Chondrocyte (in vitro differentiated cells): ENCODE measurements at regions not wholly inside any gene's neighbourhood (a gene's known extent, or its start where the extent isn't known, plus 50 kb on each side); places are given as distances from the start of the nearest gene placed in this dataset.
"Not testable (repeated sequence)": the region's sequence is repeated elsewhere in the genome, so short reads cannot be mapped to it uniquely, and the experiment has no call there.

Experiments used
- DNase-seq: peaks from one replicate; pipeline ENCODE4 v3.0.0; 2021; ENCODE audit warnings: mixed read lengths, low spot score
- H3K27ac Mint-ChIP-seq: one replicate; pipeline ENCODE4 v1.8.0; 2021; ENCODE audit warnings: mild to moderate bottlenecking, moderate library complexity, mixed read lengths; ENCODE audit not compliant: unreplicated experiment
- H3K27me3 Mint-ChIP-seq: 2 replicates; pipeline ENCODE4 v1.8.0; 2021; ENCODE audit warnings: low read depth, mixed read lengths
- H3K36me3 Mint-ChIP-seq: 2 replicates; pipeline ENCODE4 v1.8.0; 2021; ENCODE audit warnings: low read depth, mixed read lengths
- H3K4me1 Mint-ChIP-seq: 2 replicates; pipeline ENCODE4 v1.8.0; 2021; ENCODE audit warnings: low read depth, mild to moderate bottlenecking, mixed read lengths
- H3K4me3 Mint-ChIP-seq: one replicate; pipeline ENCODE4 v1.8.0; 2021; ENCODE audit warnings: mild to moderate bottlenecking, moderate library complexity, mixed read lengths; ENCODE audit not compliant: unreplicated experiment
- H3K9me3 Mint-ChIP-seq: 2 replicates; pipeline ENCODE4 v1.8.0; 2021; ENCODE audit warnings: low read depth, mixed read lengths
- TF ChIP-seq, protein P1 (sequence below): fragments of 200-600 bp; sonication (generic); IDR thresholded peaks from 2 replicates; pipeline ENCODE4 v1.5.0; 2021; ENCODE audit warnings: antibody characterized with exemption, mild to moderate bottlenecking, moderate library complexity

DNA sequence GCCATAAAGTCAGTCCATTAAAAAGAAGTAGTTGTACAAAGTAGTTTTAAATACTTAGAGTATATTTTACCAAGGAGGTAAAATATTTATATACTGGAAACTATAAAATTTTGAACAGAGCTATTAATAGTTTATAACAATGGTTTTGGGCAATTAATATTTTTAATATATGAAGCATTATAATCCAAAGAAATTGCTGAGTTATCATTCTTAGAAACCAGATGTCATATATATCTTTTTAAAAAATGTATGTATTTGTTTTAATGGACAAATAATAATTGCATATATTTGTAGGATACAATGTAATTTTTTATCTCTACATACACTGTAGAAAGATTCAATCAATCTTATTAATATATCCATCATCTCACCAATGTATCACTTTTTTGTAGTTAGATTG, 207.8 kb downstream of the CXXC4 start:
- no peaks in the 10 kb centered on the region for H3K36me3 Mint-ChIP-seq
- DNase-seq, result no peak
- no peak overlapping the region for H3K4me3 Mint-ChIP-seq
- H3K27ac Mint-ChIP-seq, result no peak overlapping the region
- H3K27me3 Mint-ChIP-seq, result no peaks in the 10 kb centered on the region
- TF ChIP-seq, protein P1, sequence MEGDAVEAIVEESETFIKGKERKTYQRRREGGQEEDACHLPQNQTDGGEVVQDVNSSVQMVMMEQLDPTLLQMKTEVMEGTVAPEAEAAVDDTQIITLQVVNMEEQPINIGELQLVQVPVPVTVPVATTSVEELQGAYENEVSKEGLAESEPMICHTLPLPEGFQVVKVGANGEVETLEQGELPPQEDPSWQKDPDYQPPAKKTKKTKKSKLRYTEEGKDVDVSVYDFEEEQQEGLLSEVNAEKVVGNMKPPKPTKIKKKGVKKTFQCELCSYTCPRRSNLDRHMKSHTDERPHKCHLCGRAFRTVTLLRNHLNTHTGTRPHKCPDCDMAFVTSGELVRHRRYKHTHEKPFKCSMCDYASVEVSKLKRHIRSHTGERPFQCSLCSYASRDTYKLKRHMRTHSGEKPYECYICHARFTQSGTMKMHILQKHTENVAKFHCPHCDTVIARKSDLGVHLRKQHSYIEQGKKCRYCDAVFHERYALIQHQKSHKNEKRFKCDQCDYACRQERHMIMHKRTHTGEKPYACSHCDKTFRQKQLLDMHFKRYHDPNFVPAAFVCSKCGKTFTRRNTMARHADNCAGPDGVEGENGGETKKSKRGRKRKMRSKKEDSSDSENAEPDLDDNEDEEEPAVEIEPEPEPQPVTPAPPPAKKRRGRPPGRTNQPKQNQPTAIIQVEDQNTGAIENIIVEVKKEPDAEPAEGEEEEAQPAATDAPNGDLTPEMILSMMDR, result no peak
- peaks cover 6% of the 10 kb centered on the region for H3K9me3 Mint-ChIP-seq
- H3K4me1 Mint-ChIP-seq, result no peaks in the 10 kb centered on the region

DNA sequence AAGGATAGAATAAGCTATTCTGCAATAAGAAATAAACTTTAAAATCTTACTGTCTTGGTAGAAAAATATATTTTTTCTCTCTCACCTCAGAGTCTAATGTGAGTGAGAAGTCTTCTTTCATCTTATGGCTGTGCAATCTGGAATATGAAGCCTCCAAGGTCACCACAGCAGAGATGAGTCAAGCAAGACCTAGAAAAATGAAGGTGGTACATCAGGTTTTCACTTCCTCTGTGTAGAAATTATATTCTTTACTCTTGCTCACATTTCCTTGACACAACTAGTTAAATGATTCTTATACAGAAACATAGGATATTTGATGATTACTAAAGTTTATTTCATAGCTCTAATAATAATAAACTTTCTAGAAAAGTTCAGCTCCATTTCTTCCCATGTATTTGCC, 211.4 kb downstream of the CXXC4 start:
- Mint-ChIP-seq H3K4me3 (no peak overlapping the region), H3K9me3 (peaks cover 3% of the 10 kb centered on the region), H3K27ac (no peak overlapping the region), H3K36me3 (no peaks in the 10 kb centered on the region), H3K27me3 (no peaks in the 10 kb centered on the region), H3K4me1 (no peaks in the 10 kb centered on the region)
- TF ChIP-seq, protein P1, result no peak
- DNase-seq, result no peak

DNA sequence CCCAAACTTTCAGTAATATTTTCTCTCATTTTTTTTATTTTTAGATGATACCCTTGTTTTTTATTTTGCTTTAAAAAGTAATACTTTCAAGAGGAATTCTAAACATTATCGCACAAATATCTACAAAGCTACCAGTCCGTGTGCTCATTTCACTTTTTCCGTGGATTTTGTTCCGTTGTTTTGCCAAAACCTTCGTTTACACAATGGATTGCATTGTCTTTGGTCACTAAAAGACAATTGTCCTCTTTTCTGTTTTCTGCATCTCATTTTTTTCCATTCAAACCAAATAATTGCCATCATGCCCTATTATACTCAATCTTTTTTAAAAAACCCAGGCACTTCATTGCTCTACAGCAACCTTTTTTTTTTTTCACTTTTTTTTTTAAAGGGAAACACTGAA, 214.9 kb downstream of the CXXC4 start:
- no peaks in the 10 kb centered on the region for H3K36me3 Mint-ChIP-seq
- H3K4me1 Mint-ChIP-seq, result no peaks in the 10 kb centered on the region
- no peak for DNase-seq
- TF ChIP-seq, protein P1, result no peak
- H3K9me3 Mint-ChIP-seq, result peaks cover 7% of the 10 kb centered on the region
- H3K4me3 Mint-ChIP-seq, result no peak overlapping the region
- no peak overlapping the region for H3K27ac Mint-ChIP-seq
- no peaks in the 10 kb centered on the region for H3K27me3 Mint-ChIP-seq

DNA sequence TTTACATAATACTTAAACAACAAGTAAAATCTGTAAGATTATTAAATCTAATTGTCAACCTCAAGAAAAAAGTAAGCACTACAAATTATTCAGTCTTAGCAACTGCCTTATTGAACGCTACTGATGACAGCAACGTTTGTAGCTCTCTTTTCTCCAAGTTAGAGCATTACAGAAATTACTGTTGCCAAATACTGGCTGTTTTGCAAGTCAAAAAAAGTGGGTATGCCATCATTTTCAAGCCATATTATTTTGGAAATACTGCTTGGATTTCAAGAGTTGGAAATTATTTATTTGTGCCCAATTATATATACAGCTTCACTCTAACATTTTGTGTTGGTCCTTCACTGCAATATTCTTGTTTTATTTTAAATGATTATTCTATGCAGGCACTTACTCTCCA, 221.7 kb downstream of the CXXC4 start:
- DNase-seq, result no peak
- Mint-ChIP-seq H3K9me3 (peaks cover under 1% of the 10 kb centered on the region), H3K4me3 (no peak overlapping the region), H3K27ac (no peak overlapping the region), H3K27me3 (peaks cover 11% of the 10 kb centered on the region), H3K4me1 (no peaks in the 10 kb centered on the region), H3K36me3 (no peaks in the 10 kb centered on the region)
- TF ChIP-seq, protein P1, result no peak

DNA sequence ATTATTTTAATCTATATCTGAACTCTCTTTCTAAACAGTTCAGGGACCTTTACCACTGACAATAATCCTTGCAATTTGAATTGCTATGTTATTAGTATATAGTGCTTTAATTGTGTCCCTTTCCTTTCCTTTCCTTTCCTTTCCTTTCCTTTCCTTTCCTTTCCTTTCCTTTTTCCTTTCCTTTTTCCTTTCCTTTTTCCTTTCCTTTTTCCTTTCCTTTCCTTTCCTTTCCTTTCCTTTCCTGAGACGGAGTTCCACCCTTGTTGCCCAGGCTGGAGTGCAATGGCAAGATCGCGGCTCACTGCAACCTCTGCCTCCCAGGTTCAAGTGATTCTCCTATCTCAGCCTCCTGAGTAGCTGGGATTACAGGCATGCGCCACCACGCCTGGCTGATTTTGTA, 225.1 kb downstream of the CXXC4 start:
- not testable (repeated sequence) for H3K27ac Mint-ChIP-seq, DNase-seq, H3K4me3 Mint-ChIP-seq, H3K9me3 Mint-ChIP-seq, H3K36me3 Mint-ChIP-seq, H3K4me1 Mint-ChIP-seq
- H3K27me3 Mint-ChIP-seq, result peaks cover 16% of the 10 kb centered on the region

DNA sequence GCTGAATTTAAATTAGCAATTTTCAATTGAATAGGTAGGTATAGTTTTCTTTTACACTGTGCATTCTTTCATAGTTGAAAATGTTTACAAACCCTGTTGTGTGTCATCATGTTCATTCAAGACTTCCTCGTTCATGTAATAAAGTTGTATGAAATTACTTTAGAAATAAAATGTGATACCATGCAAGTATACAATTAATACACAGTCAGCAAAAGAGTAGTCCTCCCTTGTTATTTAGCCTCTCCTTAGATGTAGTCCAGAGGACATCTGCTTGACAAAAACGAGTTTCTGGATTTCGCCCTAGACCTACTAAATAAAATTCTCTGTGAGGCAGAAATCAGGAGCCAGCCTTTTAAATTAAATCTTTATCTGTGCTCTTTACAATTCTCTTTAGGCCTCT, 231.6 kb downstream of the CXXC4 start:
- Mint-ChIP-seq H3K4me3 (no peak overlapping the region), H3K4me1 (no peaks in the 10 kb centered on the region), H3K27me3 (peaks cover 5% of the 10 kb centered on the region), H3K9me3 (no peaks in the 10 kb centered on the region), H3K27ac (no peak overlapping the region), H3K36me3 (no peaks in the 10 kb centered on the region)
- no peak for DNase-seq
- TF ChIP-seq, protein P1, result no peak
